DMS 273 (cell line): ENCODE measurements at regions not wholly inside any gene's neighbourhood (a gene's known extent, or its start where the extent isn't known, plus 50 kb on each side); places are given as distances from the start of the nearest gene placed in this dataset.

Source experiments
- DNase-seq: peaks from one replicate; lab custom pipeline; 2025; ENCODE audit not compliant: unreplicated experiment; lab: John Stamatoyannopoulos, UW

DNA sequence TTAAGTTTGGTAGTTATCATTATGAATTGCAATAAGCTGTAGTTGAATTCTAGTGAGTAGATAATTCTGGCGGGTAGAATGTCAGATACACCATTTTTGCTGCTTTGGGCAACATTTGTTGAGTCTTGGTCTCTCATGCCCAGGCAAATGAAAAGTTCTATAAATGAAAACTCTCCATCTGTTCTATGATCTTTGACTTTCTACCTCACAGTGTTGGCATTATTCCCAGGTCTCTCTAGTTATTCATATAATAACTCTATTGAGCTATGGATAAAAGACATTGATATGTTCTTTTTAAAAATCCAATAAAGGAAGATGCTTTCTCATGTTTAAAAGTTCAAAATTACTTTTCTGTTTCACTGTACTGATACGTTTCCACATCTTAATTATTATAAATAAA, 415.3 kb upstream of the SEMA3D start:
- peak; percentile 71 for DNase-seq

DNA sequence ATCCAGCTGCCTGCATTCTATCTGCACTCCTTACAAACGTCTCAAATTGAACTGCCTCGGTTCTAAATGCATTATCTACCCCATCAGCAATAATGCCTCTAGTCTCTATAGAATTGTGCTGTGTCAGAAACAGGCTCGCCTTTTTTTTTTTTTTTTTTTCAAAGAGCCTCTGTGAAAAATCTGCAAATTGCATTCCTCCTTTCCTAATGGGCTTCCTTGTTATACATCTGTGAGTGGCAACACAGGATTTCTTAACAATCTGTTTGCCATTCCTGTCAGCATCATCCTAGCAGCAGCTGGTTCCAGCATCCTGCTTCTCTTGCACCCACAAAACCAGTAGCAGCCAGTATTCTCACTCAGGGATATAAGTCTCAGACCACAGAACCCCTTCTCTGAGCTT, 413.5 kb upstream of the SEMA3D start:
- peak; percentile 41 for DNase-seq

DNA sequence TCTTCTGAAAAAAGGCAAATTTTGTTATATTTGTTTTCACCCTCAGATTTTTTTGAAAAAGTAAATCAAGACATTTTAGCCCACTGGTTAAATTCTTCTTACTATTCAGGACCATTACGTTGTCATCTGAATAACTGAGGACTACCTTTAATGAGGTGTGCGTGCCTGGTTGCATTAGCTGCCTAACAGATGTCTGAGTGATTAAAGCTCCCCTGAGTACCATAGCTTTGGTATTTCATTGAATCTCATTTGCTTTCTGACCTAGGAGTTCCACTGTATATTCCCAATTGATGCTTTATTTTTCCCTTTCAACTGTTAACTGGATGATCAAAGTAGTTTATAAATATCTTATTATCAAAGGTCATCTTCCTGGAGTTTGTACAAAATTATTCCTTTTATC, 410.0 kb upstream of the SEMA3D start:
- DNase-seq: peak; percentile 46

DNA sequence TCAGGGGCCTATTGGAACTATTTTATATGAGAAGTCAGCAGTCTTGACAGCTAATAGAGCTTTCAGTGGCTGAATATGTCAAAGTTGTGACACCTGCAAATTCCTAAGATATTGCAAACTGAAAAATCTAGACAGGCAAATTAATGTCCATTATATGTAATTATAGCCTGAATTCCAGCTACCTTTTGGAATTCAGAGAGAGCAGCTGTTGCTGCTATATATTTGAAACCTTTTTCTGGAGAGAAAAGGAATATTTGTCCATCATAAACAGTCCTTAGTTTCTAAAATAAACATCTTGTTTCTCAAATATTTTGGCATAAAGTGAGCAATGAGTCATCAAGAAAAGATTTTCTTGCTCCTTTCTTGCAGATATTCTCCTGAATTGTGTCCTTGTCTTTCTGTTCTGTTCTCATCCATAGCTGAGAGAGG, 408.9 kb upstream of the SEMA3D start:
- no peak for DNase-seq

DNA sequence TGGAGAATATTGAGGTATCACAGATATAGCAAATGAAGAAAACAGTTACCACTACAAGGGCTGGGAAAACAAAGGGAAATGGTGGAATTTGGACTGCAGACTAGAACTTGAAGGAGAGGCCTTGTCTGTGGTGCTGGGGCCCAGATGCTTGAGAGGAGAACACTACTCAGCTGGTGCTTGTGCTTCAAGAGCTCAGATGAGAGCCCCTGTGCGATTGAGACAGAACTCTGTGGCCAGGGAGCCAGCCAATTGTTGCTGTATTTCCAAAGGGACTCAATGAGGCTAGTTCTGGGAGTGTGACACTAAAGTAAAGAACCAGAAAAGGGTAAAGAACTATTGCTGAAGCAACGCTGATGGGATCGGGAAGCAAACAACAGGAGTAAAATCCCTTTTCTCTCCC, 406.5 kb upstream of the SEMA3D start:
- DNase-seq: no peak

DNA sequence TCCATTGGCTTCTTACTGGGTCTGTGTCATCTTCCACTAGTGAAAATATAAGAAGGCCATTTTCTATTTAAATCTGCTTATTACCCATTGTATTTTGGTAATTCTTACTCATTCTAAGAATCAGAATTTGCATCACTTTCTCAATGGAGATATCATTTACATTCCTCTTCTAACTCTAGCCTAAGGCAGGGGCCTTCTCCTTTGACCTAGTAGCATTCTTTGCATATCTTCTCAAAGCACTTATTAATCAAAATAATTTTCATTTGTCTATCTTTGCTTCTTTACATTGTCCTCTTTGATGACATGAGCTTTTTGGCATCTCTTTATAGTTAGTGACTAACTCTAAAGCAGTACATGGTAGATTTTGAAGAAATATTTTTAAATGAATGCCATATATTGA, 400.9 kb upstream of the SEMA3D start:
- no peak for DNase-seq

DNA sequence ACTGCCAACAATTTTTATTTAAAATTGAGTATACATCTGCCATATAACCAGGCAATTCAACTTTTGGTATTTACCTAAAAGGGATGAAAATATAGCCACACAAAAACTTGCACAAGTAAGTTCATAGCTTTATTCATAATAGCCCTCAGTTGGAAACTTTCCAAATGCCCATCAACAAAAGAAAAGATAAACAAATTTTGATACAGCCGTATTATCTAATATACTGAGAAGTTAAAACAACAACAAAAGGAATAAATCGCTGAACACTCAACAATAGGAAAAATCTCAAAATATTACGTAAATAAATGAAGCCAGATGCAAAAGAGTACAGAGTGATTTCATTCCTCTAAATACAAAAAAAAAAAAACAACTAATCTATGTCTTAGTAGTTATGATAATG, 399.2 kb upstream of the SEMA3D start:
- no peak for DNase-seq

DNA sequence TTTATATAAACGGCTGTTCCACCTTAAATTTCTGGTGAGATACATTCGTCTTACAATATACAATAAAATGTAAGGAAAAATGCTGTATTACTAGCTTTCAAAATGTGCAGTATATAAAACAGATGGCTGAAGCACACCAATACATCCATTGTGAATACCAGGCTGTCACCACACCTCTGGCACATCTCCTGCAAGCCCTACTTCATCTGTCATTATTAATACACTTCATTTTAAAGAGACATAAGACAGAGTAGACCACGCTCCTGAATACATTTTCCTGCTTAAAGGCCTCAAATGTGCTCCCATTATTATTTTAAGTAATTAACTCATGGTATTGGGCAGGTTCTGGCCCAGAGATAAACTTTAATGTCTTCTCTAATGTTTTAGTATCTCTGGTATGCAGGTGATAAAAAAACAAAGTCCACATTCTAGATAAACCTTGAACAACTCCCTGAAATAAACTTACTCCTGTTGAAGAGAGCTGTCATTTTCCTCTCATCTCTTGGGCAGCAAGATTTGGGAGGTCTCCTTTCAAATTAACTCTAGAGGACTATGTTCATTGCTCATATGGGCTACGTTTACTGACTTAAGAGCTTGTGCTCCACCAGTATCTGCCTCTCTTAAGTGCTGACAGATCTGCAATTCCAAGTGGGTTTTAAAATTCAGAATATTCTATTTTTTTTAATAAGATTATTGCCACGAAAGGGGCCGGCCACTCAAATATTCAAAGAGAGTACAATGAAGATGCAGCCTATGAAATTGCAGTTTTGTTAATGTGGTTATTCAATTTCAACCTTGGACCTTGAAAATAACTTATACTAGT, 396.5 kb upstream of the SEMA3D start:
- DNase-seq: no peak

DNA sequence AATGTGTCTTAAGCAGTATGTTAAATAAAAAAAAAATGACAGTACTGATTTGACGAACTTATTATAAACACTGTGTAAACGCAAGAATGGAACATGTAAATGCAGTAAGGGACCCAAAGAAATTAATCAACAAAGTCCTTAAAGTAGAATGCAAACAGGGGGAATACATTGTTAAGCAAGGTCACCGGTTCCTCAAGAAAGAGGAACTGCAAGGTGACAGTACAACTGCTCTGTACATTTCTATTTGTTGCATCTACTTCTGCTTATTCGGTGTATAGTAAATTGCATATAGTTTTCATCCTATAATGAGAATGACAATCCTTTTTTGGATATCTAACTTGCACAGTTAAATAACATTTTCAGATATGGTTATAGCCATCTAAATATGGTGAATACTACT, 387.0 kb upstream of the SEMA3D start:
- DNase-seq: no peak

DNA sequence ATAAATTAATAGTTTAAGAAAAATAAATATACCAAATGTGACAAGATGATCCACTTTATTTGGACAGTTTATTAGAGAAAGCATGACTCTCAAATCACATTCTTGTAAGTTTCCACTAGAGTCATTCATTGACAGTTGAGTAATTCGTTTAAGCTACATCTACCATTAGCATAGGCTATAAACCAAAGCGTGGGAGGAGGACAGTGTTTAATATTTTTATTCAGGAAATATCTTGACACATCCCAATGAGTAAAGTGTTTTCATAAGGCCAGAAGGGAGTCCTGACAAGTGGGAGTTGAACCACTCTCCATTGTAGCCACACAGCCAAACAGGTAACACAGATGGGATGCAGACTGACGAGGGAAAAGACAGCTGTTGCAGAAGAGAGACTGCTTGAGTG, 386.5 kb upstream of the SEMA3D start:
- no peak for DNase-seq

DNA sequence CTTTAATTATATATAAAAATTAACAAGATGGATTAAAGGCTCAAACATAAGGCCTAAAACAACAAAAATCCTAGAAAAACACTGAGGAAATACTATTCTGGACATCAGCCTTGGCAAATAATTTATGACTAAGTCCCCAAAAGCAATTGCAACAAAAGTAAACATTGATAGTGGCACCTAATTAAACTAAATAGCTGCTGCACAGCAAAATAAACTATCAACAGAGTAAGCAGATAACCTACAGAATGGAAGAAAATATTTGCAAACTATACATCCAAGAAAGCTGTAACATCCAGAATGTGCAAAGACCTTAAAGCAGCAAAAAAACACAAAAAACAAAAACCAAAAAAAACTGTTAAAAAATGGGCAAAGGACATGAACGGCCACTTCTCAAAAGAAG, 384.0 kb upstream of the SEMA3D start:
- DNase-seq: no peak

DNA sequence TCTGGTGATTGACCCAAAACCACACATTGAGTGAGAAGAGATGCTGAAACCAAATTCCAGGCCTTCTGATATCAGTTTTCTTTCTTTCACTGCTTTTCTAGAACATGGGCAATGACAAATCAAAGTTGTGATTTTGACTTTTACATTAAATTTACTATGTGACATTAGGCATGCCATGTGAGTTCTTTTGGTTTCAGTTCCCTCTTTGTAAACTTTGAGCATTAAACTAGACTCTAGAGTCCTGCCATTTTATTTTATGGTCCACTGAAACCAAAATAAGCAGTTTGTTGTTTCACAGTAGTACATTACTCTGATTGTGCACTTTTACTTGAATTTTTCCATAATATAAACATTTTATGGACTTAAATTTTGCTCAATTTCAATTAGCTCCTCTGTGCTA, 381.1 kb upstream of the SEMA3D start:
- no peak for DNase-seq

DNA sequence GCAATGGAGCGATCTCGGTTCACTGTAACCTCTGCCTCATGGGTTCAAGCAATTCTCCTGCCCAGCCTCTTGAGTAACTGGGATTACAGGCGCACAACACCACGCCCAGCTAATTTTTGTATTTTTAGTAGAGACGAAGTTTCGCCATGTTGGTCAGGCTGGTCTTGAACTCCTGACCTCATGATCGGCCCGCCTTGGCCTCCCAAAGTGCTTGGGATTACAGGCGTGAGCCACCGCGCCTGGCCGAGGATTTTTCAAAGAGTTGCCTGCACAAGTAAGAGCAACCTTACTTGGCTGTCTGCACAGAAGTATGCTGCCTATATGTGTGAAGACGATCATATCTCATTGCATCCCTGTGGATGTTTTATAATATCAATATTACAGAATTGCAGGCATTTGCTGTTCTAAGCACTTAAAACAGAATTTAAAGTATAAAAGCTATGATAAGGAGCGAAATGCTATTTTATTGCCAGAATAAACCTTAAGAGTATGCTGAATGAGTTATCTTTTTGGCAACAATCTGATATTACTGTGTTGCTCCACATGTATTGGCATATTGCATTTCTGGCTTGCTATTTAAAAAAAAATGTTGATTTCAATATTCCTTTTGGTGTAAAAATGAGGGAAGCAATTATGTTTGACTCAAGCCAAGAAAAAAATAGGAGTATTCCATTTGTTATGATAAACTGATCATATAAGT, 379.4 kb upstream of the SEMA3D start:
- DNase-seq: no peak

DNA sequence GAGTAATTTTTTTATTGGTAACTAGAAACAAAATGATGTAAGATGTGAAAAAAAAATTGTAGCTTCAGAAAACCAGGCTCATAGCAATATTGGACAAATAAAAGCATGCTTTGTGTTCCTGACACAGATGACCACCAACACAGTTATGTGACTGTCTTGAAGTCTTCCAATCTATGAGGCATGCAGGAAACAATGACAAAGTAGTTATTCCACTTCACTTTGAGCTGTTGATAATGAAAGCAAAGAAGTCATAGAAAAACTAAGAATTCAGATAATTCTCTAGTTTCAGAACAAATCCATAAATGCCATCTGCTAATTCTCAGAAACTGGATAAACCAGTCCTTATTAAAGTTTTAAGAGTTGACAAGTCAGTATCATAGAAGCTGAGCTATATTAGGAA, 378.4 kb upstream of the SEMA3D start:
- no peak for DNase-seq

DNA sequence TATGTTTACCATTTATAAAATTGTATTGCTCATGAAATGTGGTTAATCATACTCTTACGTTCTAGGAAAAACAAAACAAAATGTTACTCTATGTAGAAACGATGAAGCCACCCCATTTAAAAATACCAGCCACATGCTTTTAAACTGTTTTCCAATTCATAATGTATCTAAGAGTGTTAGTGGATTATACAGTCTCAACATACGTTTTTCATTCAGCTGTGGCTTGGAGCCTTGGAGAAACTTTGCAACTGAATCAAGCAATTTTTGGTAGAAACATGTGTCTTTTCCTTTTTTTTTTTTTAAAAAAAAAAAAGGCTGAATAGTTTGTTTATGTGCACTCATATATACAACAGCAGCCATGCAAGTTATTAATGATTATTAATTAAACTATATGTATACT, 378.0 kb upstream of the SEMA3D start:
- DNase-seq: no peak

DNA sequence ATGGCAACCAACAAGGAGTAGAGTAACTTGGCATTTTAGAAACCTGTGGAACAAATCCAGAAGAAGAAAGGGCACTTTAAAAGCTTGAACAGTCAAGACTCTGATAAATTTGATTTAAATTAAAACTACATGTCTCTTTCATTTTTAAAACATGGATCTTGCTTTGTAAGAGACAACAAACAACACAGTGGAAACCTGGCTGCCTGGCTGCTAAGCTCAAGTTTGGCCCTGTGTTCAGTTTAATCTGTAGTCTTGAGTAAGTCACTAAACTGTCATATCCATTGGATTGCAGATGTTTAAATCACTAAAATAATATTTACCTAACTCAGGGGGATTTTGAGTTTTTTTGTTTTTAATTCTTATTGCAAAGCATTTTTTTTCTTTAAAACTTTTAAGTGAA, 374.9 kb upstream of the SEMA3D start:
- no peak for DNase-seq

DNA sequence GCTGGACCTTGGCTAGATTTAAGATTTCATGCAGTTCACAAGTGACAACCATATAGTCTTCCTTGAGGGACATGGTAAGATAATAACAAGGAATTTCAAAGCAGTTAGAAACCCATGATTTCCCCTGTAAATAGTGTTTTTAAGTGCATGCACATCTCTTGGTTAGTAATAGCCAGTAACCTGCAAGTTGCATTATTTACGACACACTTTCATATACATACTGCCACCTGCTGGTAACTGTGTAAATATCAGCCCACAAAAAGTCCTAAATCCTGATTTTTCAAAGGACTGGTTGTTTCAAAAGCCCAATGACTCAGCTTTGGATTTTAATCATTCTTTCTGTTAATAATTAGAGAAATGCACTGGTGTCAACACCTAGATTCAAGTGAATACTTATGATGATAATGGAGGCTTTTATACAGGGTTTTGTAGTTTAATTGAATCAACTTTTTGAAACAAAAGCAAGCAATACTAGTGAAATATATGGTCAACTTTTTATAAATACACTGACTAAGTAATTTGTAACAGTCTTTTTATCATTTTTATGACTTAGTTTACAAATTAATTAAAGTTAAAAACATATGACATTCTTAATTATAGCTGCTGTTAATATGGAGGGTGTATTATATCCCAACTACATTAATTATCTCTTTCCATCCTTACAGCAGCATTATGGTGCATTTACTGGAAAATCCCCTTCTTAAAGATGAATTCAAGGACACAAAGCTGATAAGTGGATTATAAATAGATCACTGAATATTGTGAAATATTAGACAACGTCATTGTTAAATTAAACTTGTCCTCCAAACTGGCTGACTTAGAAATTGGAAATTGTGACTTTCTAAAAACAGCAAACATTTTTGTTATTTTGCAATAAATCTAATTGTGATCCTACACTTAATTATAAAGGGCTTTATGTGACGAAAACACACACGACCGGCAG, 367.7 kb upstream of the SEMA3D start:
- DNase-seq: peak; percentile 80

DNA sequence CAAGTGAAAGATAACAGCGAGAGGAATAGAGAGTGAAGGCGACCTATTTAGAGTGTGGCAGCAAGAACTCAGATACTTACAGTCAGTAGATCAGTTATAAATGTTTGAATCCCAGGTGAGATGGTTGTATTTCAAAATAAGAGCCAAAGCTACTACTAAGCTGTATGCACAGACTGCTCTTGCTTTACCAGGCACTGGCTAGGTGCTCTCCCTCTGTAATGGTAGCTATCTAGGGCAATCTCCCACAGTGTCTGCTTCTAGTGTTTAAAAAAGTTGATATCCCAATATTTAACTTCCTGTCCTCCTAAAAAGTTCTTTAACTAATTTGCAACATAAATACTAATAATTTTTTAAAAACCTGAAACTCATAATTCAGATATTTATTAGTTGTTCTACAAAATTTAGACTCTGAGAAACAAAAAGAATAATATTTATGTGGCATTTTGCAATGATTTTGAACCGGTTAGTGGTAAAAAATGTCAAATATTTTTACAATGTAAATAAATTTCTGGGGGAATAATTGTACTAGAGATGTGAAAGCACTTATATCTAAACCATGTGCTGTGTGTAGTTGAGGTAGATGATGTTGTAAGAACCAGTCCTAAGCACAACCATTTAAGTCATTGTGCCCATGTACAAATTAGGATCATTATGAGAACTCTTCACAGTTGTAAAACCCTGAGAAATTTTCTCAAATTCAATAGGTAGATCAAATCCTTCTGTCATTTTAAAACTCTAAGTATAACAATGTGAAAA, 349.3 kb upstream of the SEMA3D start:
- no peak for DNase-seq

DNA sequence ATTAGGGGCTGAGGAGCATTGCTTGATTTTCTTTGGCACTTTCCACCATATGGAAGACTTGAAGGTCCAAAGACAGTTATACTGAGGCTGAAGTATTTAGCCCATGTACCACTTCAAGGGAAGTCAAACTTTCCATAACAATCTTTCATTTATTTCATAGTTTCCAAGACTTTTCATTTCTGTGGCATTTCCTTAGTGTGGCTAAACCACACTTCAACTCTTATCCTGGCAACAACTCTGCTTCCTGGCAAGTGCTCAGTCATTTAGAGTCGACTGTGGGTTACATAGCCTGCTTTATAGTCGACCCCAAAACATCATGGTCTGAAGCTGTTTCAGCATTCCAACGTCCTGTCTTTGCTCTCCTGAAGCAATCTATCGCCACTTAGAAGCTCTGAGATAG, 343.0 kb upstream of the SEMA3D start:
- DNase-seq: no peak

DNA sequence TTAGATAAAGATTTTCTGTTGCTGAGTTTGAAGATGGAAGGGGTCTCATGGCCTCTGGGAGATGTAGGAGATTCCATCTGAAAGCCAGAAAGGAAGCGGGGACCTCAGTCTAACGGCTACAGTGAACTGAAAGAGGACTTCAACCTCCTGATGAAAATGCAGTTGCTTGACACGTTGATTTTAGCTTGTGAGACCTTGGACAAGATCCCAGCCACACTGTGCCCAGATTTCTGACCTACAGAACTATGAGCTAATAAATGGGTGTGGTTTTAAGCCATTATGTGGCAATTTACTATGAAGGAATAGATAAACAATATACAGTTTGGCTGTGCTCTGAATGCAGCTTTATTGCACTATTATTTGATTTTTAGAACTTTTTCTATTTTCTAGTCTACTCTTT, 342.3 kb upstream of the SEMA3D start:
- no peak for DNase-seq

DNA sequence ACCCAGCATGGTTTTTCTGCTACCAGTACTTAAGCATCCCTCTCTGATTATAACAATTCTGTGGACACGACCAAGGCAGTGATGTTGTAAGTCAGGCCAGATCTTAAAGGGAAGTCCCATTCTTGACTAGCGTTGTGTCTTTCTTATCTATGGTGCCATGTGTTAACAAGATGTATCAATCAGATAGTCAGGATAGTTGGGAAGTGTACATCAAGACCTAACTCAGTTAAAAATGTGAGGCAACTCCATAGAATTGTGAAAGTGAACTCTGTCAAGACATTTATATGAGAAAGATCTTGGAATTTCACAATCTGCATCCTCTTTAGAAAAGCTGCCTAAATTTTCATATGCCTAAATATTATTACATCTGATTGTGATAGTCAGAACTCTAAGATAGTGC, 341.7 kb upstream of the SEMA3D start:
- DNase-seq: no peak
